Testis (tissue), 2 donors: ENCODE measurements at regions not wholly inside any gene's neighbourhood (a gene's known extent, or its start where the extent isn't known, plus 50 kb on each side); places are given as distances from the start of the nearest gene placed in this dataset.

Source experiments
- DNase-seq: peaks from one replicate; pipeline ENCODE4 v3.0.0-alpha.2; 2019
- H3K27ac ChIP-seq, 2 donors: fragments of 200-600 bp; sonication (generic); one replicate each; pipeline ENCODE4 v1.5.1; 2019
- H3K27me3 ChIP-seq: fragments of 200-600 bp; sonication (generic); one replicate; pipeline ENCODE4 v1.5.1; 2019
- H3K36me3 ChIP-seq: fragments of 200-600 bp; sonication (generic); one replicate; pipeline ENCODE4 v1.5.1; 2017; ENCODE audit warnings: low read depth; ENCODE audit errors: missing control alignments
- H3K4me1 ChIP-seq: fragments of 200-600 bp; sonication (generic); one replicate; pipeline ENCODE4 v1.5.1; 2019
- H3K4me3 ChIP-seq, 2 donors: fragments of 200-600 bp; sonication (generic); one replicate each; pipeline ENCODE4 v1.5.1; 2017 to 2019
- H3K9me3 ChIP-seq: fragments of 200-600 bp; sonication (generic); one replicate; pipeline ENCODE4 v1.5.1; 2017
- CTCF ChIP-seq, 3 experiments: fragments of 450-650 bp in 2 of 3; fragments of 200-600 bp in 1 of 3; sonication (generic) in 1 of 3; IDR thresholded peaks; one replicate each; pipeline ENCODE4 v1.5.1; 2016 to 2019; ENCODE audit warnings: antibody characterized with exemption in 3 of 3, mild to moderate bottlenecking in 2 of 3, moderate library complexity in 1 of 3
- POLR2A ChIP-seq: fragments of 450-650 bp; IDR thresholded peaks from one replicate; pipeline ENCODE4 v1.6.1; 2017; ENCODE audit warnings: antibody characterized with exemption, mild to moderate bottlenecking, moderate library complexity
- WGBS, 2 donors: methylation state at CpG; one replicate each; pipeline ENCODE4 v1.1.5; 2018; 5-methylcytosine and 5-hydroxymethylcytosine counted together
- intact Hi-C: fragments of 100-400 bp; cut with DNase I; formaldehyde crosslinking; loops from one replicate; pipeline ENCODE4 v1.15.1; 2023; ENCODE audit warnings: low total_unique reads

- Histone ChIP-seq H3K9me3 (no peaks in the 10 kb centered on the region), H3K4me1 (no peaks in the 10 kb centered on the region), H3K36me3 (no peaks in the 10 kb centered on the region), H3K4me3 (no peak overlapping the region), H3K27ac (no peak overlapping the region), H3K27me3 (no peaks in the 10 kb centered on the region)
- 78 to 89% methylated on average over 3 of the region's 3 CpGs for WGBS, 2 donors
- DNase-seq: no peak
- TF ChIP-seq POLR2A (no peak), CTCF (IDR thresholded peaks at IDR 0.05) (no peak)
- intact Hi-C loops: no loop called here
Observed at GRCh38 chr7:148484486-148484885, 106.1 kb upstream of the C7orf33 start.

- H3K4me3 ChIP-seq: no peak overlapping the region
- intact Hi-C loops: no loop called here
- H3K27ac ChIP-seq: no peak overlapping the region
- H3K9me3 ChIP-seq: no peaks in the 10 kb centered on the region
- WGBS, 2 donors: 38 to 41% methylated on average over 3 of the region's 3 CpGs
- no peak for DNase-seq
- no peaks in the 10 kb centered on the region for H3K4me1 ChIP-seq
- TF ChIP-seq POLR2A (no peak), CTCF (IDR thresholded peaks at IDR 0.05) (no peak)
- no peaks in the 10 kb centered on the region for H3K36me3 ChIP-seq
- no peaks in the 10 kb centered on the region for H3K27me3 ChIP-seq
Observed at GRCh38 chr7:148485618-148486017, 104.9 kb upstream of the C7orf33 start.

- intact Hi-C loops: no loop called here
- no peaks in the 10 kb centered on the region for H3K27me3 ChIP-seq
- 62 to 82% methylated on average over 7 of the region's 7 CpGs for WGBS, 2 donors
- H3K4me3 ChIP-seq: peak overlapping the region; percentile 9 to 31
- H3K9me3 ChIP-seq: no peaks in the 10 kb centered on the region
- no peak overlapping the region for H3K27ac ChIP-seq
- TF ChIP-seq CTCF (IDR thresholded peaks at IDR 0.05) (no peak), POLR2A (no peak)
- DNase-seq: peak; percentile 37
- H3K4me1 ChIP-seq: no peaks in the 10 kb centered on the region
- no peaks in the 10 kb centered on the region for H3K36me3 ChIP-seq
Observed at GRCh38 chr7:148486937-148487336, 103.6 kb upstream of the C7orf33 start.

- Histone ChIP-seq H3K27ac (no peak overlapping the region), H3K27me3 (no peaks in the 10 kb centered on the region), H3K36me3 (no peaks in the 10 kb centered on the region), H3K4me3 (no peak overlapping the region), H3K9me3 (no peaks in the 10 kb centered on the region), H3K4me1 (no peaks in the 10 kb centered on the region)
- DNase-seq: no peak
- TF ChIP-seq POLR2A: no peak
- TF ChIP-seq CTCF (IDR thresholded peaks at IDR 0.05): no peak
- intact Hi-C loops: no loop called here
- WGBS, 2 donors: 81 to 84% methylated on average over 4 of the region's 4 CpGs
Observed at GRCh38 chr7:148487912-148488311, 102.7 kb upstream of the C7orf33 start.

- intact Hi-C loops: no loop called here
Observed at GRCh38 chr7:148489678-148490077, 100.9 kb upstream of the C7orf33 start.

More at GRCh38 chr7:148489678-148490077, 100.9 kb upstream of the C7orf33 start:
- DNase-seq: no peak
- 69 to 70% methylated on average over 6 of the region's 6 CpGs for WGBS, 2 donors
- no peaks in the 10 kb centered on the region for H3K9me3 ChIP-seq
- no peaks in the 10 kb centered on the region for H3K36me3 ChIP-seq
- no peak overlapping the region for H3K27ac ChIP-seq
- TF ChIP-seq POLR2A: no peak
- TF ChIP-seq CTCF (IDR thresholded peaks at IDR 0.05): no peak
- H3K4me3 ChIP-seq: no peak overlapping the region
- H3K27me3 ChIP-seq: no peaks in the 10 kb centered on the region
- H3K4me1 ChIP-seq: no peaks in the 10 kb centered on the region
